GM23248 (cell line): ENCODE measurements at regions not wholly inside any gene's neighbourhood (a gene's known extent, or its start where the extent isn't known, plus 50 kb on each side); places are given as distances from the start of the nearest gene placed in this dataset.

Experiments
- DNase-seq: peaks from one replicate; pipeline ENCODE4 v3.0.0-alpha.2; 2015
- H2AFZ ChIP-seq: fragments of 200-600 bp; sonication (generic); 2 replicates; pipeline ENCODE4 v1.6.1; 2016; ENCODE audit warnings: antibody characterized with exemption
- H3F3A ChIP-seq: fragments of 200-600 bp; sonication (generic); 2 replicates; pipeline ENCODE4 v1.6.1; 2016; ENCODE audit warnings: mild to moderate bottlenecking, antibody characterized with exemption, mixed run types; ENCODE audit not compliant: insufficient read depth
- H3K27ac ChIP-seq: fragments of 200-600 bp; sonication (generic); 2 replicates; pipeline ENCODE4 v1.5.1; 2016; ENCODE audit warnings: mild to moderate bottlenecking
- H3K27me3 ChIP-seq: fragments of 200-600 bp; sonication (generic); replicated peaks from 2 replicates; pipeline ENCODE4 v1.6.1; 2016; ENCODE audit warnings: mild to moderate bottlenecking; ENCODE audit not compliant: insufficient read depth
- H3K36me3 ChIP-seq: fragments of 200-600 bp; sonication (generic); 2 replicates; pipeline ENCODE4 v1.6.1; 2016; ENCODE audit warnings: low read depth, mild to moderate bottlenecking
- H3K4me1 ChIP-seq: fragments of 200-600 bp; sonication (generic); 2 replicates; pipeline ENCODE4 v1.6.1; 2016; ENCODE audit warnings: mild to moderate bottlenecking; ENCODE audit not compliant: insufficient read depth
- H3K4me2 ChIP-seq: fragments of 200-600 bp; sonication (generic); one replicate; pipeline ENCODE4 v1.6.1; 2016; ENCODE audit warnings: mild to moderate bottlenecking; ENCODE audit not compliant: unreplicated experiment
- H3K4me3 ChIP-seq: fragments of 200-600 bp; sonication (generic); 2 replicates; pipeline ENCODE4 v1.5.1; 2016; ENCODE audit warnings: mild to moderate bottlenecking
- H3K79me2 ChIP-seq: fragments of 200-600 bp; sonication (generic); 2 replicates; pipeline ENCODE4 v1.6.1; 2016; ENCODE audit warnings: mild to moderate bottlenecking; ENCODE audit not compliant: insufficient read depth
- H3K9ac ChIP-seq: fragments of 200-600 bp; sonication (generic); 2 replicates; pipeline ENCODE4 v1.6.1; 2016; ENCODE audit warnings: mild to moderate bottlenecking
- H3K9me2 ChIP-seq: fragments of 200-600 bp; sonication (generic); 2 replicates; pipeline ENCODE4 v1.6.1; 2016; ENCODE audit warnings: mixed run types, mild to moderate bottlenecking, moderate library complexity; ENCODE audit not compliant: insufficient read depth
- H3K9me3 ChIP-seq: fragments of 200-600 bp; sonication (generic); one replicate; pipeline ENCODE4 v1.6.1; 2017; ENCODE audit warnings: low read depth
- H4K20me1 ChIP-seq: fragments of 200-600 bp; sonication (generic); 2 replicates; pipeline ENCODE4 v1.6.0; 2016; ENCODE audit not compliant: insufficient read depth
- EZH2 ChIP-seq: fragments of 200-600 bp; sonication (generic); IDR thresholded peaks from 2 replicates; pipeline ENCODE4 v1.6.1; 2018; ENCODE audit warnings: antibody characterized with exemption, mild to moderate bottlenecking; ENCODE audit not compliant: insufficient read depth, poor library complexity, severe bottlenecking
- EZH2phosphoT487 ChIP-seq: fragments of 200-600 bp; sonication (generic); IDR thresholded peaks from 2 replicates; pipeline ENCODE4 v1.6.1; 2018; ENCODE audit warnings: antibody characterized with exemption, moderate library complexity, mild to moderate bottlenecking, low read depth; ENCODE audit not compliant: insufficient read depth
- WGBS, 2 experiments: methylation state at CpG; one replicate each; pipeline ENCODE4 v1.1.6; 2015 to 2017; ENCODE audit warnings: low lambda C conversion rate in 2 of 2, low coverage in 1 of 2; ENCODE audit errors: missing lambda C conversion rate in 2 of 2; 5-methylcytosine and 5-hydroxymethylcytosine counted together
- in situ Hi-C: fragments of 300-500 bp; cut with MboI; formaldehyde crosslinking; loops from 2 replicates; pipeline ENCODE4 v1.15.0; 2020

DNA sequence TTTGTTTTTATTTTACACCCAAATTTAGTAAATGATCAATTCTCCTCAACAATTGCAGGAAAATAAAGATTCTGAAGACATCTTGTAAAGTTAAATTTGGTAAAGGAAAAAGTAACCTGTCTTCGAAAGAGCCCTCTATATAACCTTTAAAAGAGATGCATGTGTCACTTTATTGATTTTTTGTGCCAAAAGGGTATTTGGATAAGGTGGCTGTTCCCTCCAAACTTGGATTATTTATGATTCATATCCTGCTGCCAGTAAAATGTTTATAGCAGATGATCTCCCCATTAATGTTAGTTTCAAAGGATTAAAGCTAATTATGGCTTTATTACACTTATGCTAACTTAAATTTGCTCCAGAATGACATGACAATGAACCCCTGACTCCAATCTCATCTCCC lies 98.8 kb downstream of the DUSP6 start:
- no peaks in the 10 kb centered on the region for H3K27me3 ChIP-seq
- no peaks in the 10 kb centered on the region for H3K9me2 ChIP-seq
- no peaks in the 10 kb centered on the region for H4K20me1 ChIP-seq
- H3K9me3 ChIP-seq: no peaks in the 10 kb centered on the region
- H3K4me2 ChIP-seq: no peak overlapping the region
- H3K4me1 ChIP-seq: 0 out of 2 replicates have a peak, but pooled peaks cover under 1% of the 10 kb centered on the region
- peaks cover 7% of the 10 kb centered on the region; the same call in 1 of the 2 replicates for H3F3A ChIP-seq
- no peak overlapping the region for H3K27ac ChIP-seq
- no peaks in the 10 kb centered on the region for H3K36me3 ChIP-seq
- no peak for TF ChIP-seq EZH2phosphoT487
- TF ChIP-seq EZH2: no peak
- H3K4me3 ChIP-seq: no peak overlapping the region
- no peak for DNase-seq
- H3K9ac ChIP-seq: no peak overlapping the region
- WGBS, 2 experiments: 97 to 98% methylated on average over 1 of the region's 1 CpG
- H2AFZ ChIP-seq: no peak overlapping the region
- no peaks in the 10 kb centered on the region for H3K79me2 ChIP-seq
- in situ Hi-C loops: no loop called here

- H3K4me1 ChIP-seq: peaks cover 12% of the 10 kb centered on the region
- TF ChIP-seq EZH2phosphoT487: no peak
- TF ChIP-seq EZH2: no peak
- DNase-seq: peak; percentile 44
- H3K36me3 ChIP-seq: no peaks in the 10 kb centered on the region
- no peaks in the 10 kb centered on the region for H3K9me3 ChIP-seq
- H3K9ac ChIP-seq: no peak overlapping the region
- H3K27me3 ChIP-seq: no peaks in the 10 kb centered on the region
- H3K27ac ChIP-seq: no peak overlapping the region
- in situ Hi-C loops: no loop called here
- H3K4me3 ChIP-seq: no peak overlapping the region
- H3K79me2 ChIP-seq: no peaks in the 10 kb centered on the region
- H3K4me2 ChIP-seq: no peak overlapping the region
- peaks cover 13% of the 10 kb centered on the region for H3F3A ChIP-seq
- no peak overlapping the region for H2AFZ ChIP-seq
- H3K9me2 ChIP-seq: no peaks in the 10 kb centered on the region
- no peaks in the 10 kb centered on the region for H4K20me1 ChIP-seq
- 87 to 88% methylated on average over 4 of the region's 4 CpGs for WGBS, 2 experiments
Measured at GRCh38 chr12:89252284-89252683, 100.0 kb downstream of the DUSP6 start.

GRCh38 chr12:89251342-89252271 lies 100.7 kb downstream of the DUSP6 start:
- Histone ChIP-seq H3K36me3 (no peaks in the 10 kb centered on the region), H3K79me2 (no peaks in the 10 kb centered on the region), H3F3A (peaks cover 18% of the 10 kb centered on the region), H3K9me3 (no peaks in the 10 kb centered on the region), H4K20me1 (no peaks in the 10 kb centered on the region), H3K9ac (no peak overlapping the region), H3K27ac (no peak overlapping the region), H3K27me3 (no peaks in the 10 kb centered on the region), H3K4me3 (no peak overlapping the region), H3K9me2 (no peaks in the 10 kb centered on the region), H2AFZ (no peak overlapping the region; the same call in 1 of the 2 replicates), H3K4me2 (no peak overlapping the region), H3K4me1 (peaks cover 14% of the 10 kb centered on the region)
- DNase-seq: no peak
- in situ Hi-C loops: no loop called here
- TF ChIP-seq EZH2phosphoT487: no peak
- TF ChIP-seq EZH2: no peak
- 94 to 98% methylated on average over 6 of the region's 6 CpGs for WGBS, 2 experiments

- Histone ChIP-seq H3K4me2 (no peak overlapping the region), H3K36me3 (no peaks in the 10 kb centered on the region), H3K9me2 (no peaks in the 10 kb centered on the region), H2AFZ (no peak overlapping the region), H3K9me3 (no peaks in the 10 kb centered on the region), H3K9ac (no peak overlapping the region), H3K27me3 (no peaks in the 10 kb centered on the region), H3K27ac (no peak overlapping the region), H3F3A (peaks cover 18% of the 10 kb centered on the region), H3K4me3 (no peak overlapping the region), H4K20me1 (no peaks in the 10 kb centered on the region), H3K4me1 (peaks cover 14% of the 10 kb centered on the region), H3K79me2 (no peaks in the 10 kb centered on the region)
- TF ChIP-seq EZH2phosphoT487: no peak
- no peak for TF ChIP-seq EZH2
- in situ Hi-C loops: no loop called here
- peak; percentile 17 for DNase-seq
Measured at GRCh38 chr12:89250636-89251035, 101.7 kb downstream of the DUSP6 start.
